HG02981 (cell line): ENCODE measurements at regions not wholly inside any gene's neighbourhood (a gene's known extent, or its start where the extent isn't known, plus 50 kb on each side); places are given as distances from the start of the nearest gene placed in this dataset.

Source experiments
- ATAC-seq: cut with Tn5 transposase; IDR thresholded peaks from one replicate; pipeline ENCODE4 v1.9.1; 2021; ENCODE audit warnings: mild to moderate bottlenecking, moderate library complexity; ENCODE audit not compliant: unreplicated experiment

- no peak for ATAC-seq
Observed at GRCh38 chr11:119496997-119497396, 74.0 kb upstream of the THY1 start.

DNA sequence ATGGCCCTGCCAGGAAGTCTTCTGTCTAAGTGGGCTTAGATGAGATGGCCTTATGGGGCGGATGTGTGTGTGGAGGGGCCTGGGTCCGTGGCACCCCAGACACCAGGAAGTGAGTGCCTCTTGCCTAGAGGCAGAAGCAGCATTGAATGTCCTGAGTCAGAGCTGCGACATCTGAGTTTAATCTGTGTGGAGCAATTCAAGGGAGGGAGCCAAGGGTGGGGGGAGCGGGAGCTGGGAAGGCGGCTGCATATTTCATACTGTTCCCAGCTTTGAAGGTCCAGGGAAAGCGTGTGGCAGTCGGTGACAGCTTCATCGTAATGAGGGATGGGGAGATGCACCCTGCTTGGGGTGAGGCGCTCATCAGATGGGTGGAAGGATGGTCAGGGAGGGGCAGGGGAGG lies 73.5 kb upstream of the THY1 start:
- ATAC-seq = no peak

DNA sequence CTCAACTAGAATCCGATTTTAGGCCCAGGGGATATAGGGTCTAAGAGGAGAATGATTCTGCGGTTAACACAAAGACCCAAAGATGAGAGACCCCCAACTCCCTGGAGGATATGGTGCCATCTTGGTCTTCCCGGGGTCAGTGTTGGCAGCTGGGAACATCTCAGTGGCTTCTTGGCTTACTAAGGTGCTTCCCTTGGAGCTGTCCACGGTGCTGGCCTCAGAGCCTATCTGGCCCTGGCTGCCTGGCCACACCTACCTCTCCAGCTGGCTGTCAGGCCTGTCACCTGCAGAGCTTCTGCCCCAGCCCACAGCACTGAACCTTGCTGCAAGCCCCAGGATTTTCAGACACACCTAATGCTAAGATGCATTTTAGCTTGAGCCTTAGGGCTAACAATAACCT lies 70.7 kb upstream of the THY1 start:
- no peak for ATAC-seq

GRCh38 chr11:119491753-119492510 lies 69.0 kb upstream of the THY1 start:
- ATAC-seq = no peak

- ATAC-seq = no peak
Observed at GRCh38 chr11:119490253-119491006, 67.5 kb upstream of the THY1 start.

GRCh38 chr11:119489087-119489486 lies 66.1 kb upstream of the THY1 start:
- ATAC-seq = no peak

DNA sequence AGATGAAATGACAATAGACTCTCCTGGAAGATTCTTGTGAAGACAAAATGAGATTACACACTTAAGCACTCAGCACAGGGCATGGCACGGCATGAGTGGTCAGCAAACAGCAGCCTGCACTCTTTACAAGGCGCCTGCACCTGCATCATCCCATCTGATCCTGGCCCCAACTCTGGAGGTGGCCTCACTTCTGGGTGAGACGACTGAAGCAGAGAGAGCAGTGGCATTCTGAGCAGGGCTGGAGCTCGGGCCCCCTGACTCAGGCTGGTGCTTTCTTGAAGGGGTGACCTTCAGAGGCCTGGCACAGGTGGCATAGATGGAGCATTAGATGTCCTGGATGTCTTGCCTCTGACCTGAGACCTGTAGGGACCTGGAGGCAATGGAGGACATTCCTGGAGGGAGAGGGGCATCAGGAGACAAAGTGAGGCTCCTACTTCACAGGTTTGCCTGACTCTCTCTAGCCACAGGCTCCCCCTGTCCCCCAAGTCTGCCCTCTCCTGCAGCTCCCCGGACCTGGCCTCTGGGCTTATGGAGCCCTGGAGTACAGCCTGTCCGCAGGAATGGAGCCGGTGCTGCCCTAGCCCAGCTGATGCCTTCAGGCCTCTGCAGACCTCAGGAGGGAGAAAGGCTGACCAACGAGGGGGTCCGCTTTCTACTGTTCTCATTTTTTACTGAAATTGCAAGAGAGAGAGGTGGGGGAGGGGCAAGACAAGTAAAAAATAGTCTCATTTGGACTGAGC lies 65.5 kb upstream of the THY1 start:
- no peak for ATAC-seq

- ATAC-seq = no peak
Observed at GRCh38 chr11:119486691-119487259, 63.8 kb upstream of the THY1 start.

GRCh38 chr11:119486016-119486415 lies 63.0 kb upstream of the THY1 start:
- ATAC-seq = no peak

GRCh38 chr11:119484741-119485605 lies 62.0 kb upstream of the THY1 start:
- no peak for ATAC-seq

- no peak for ATAC-seq
Observed at GRCh38 chr11:119483881-119484371, 61.0 kb upstream of the THY1 start.

DNA sequence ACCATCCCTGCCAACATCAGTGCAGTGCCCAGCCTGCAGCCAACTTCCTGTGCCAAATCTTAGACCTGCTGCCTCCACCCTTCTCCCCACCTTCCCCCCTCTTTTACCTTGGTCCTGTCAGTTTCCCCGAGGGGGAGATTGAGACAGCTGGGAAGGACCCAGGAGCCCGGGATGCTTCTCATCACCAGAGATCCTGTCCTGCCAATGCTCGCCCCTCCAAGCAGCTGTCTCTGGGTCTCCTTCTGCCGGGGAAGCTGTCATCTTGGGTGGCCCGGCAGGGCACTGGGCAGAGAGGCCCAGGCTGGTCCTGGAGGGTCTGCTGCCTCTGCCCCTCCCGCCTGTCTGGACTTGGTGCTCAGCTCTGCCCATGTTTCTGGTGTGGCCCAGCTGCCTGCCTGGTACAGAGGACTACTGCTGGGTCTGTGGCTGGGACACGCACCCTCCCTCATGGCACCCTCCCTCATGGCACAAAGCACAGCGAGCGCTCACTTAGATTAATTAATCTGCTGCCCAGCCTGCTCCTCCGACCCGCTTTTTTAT lies 60.4 kb upstream of the THY1 start:
- ATAC-seq = no peak

DNA sequence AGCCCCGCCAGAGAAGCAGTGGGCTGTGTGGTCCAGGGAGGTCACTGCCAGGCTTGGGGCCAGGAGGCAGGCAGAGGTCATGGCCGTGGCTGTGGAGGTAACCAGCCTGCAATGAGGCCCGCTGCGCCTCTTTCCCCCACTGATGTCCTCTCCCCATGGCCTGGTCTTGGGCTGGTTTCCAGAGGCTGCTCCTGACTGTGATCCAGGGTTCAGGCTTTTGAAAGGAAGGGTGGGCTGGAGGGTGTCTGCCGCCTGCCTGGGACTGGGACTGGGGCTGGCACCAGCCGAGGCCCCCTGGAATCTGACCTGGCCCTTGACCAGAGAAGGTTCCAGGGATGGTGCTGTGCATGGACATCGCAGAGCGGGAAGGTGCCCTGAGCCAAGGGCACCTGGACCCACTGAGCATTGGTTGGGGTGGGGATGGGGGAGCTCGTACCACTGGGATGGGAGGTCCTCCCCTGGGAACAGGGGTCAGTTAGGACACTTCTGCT lies 59.6 kb upstream of the THY1 start:
- no peak for ATAC-seq

GRCh38 chr11:119481667-119482400 lies 58.9 kb upstream of the THY1 start:
- ATAC-seq = no peak

- peak; percentile 68 for ATAC-seq
Observed at GRCh38 chr11:119481021-119481666, 58.2 kb upstream of the THY1 start.

GRCh38 chr11:119480380-119481020 lies 57.5 kb upstream of the THY1 start:
- ATAC-seq = no peak

- no peak for ATAC-seq
Observed at GRCh38 chr11:119479685-119480275, 56.8 kb upstream of the THY1 start.
